A204.1 (cell line): ENCODE measurements at regions not wholly inside any gene's neighbourhood (a gene's known extent, or its start where the extent isn't known, plus 50 kb on each side); places are given as distances from the start of the nearest gene placed in this dataset.
"Not testable (repeated sequence)": the region's sequence is repeated elsewhere in the genome, so short reads cannot be mapped to it uniquely, and the experiment has no call there.

Source experiments
- FAIRE-seq: peaks from 2 replicates; lab custom pipeline; 2012; peaks lifted over from hg19 to GRCh38; lab: Jason Lieb, UNC

GRCh38 chr12:131458931-131459772 lies 251.7 kb upstream of the SFSWAP start:
- no peak for FAIRE-seq

GRCh38 chr12:131459773-131460365 lies 251.0 kb upstream of the SFSWAP start:
- no peak for FAIRE-seq

DNA sequence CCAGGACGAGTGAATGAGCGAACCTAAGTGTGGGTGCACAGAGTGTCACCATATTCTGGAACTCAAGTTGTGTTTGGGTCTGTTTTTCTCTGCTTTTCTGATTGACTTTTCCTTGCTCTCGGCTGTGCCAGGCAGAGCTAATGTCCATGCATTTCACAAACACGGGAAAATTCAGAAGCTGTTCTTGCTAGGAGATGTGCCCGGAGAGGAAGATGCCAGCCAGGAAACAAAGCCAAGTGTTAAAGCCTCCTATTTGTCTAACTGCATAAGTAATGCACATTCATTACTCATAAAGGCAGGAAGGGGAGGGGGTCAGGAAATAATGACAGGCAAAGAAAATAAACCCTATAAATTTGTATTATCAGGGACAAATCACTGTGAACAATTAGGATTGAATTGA lies 250.4 kb upstream of the SFSWAP start:
- no peak for FAIRE-seq

DNA sequence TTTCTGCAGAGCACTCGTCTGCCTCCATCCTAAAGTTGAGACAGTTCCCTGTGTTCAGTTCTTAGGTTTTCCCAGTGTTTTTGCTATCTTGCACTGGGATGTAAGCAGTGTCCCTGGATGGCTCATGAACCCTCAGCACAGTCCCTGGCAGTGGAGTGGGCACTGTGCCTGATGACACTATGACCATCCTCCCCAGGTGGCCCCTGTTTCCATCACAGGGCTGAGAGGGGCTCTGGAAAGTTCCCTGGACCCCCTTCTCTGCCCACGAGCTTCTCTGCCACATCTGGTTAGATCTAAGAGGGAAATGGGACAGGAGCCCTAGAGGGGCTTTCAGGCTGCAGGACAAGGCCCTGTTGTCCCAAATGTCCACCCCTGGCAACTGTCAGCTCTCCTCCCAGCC lies 249.8 kb upstream of the SFSWAP start:
- no peak for FAIRE-seq

DNA sequence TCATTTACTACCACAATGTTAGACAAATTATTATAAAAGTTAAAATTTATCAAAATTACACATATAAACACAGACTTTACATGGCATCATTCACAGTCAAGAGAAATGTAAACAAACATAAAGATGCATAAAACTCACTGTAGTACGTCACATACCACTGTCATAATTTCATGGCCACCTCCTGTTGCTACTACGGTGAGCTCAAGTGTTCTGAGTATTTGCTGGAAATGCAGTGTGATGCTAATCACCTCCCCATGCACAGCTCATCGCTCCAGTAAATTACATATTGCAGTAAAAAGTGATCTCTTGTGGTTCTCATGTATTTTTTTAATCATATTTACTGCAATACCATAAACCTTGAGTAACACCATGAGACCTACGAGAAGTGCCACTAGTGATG lies 247.7 kb upstream of the SFSWAP start:
- no peak for FAIRE-seq

GRCh38 chr12:131464081-131464480 lies 246.8 kb upstream of the SFSWAP start:
- no peak for FAIRE-seq

DNA sequence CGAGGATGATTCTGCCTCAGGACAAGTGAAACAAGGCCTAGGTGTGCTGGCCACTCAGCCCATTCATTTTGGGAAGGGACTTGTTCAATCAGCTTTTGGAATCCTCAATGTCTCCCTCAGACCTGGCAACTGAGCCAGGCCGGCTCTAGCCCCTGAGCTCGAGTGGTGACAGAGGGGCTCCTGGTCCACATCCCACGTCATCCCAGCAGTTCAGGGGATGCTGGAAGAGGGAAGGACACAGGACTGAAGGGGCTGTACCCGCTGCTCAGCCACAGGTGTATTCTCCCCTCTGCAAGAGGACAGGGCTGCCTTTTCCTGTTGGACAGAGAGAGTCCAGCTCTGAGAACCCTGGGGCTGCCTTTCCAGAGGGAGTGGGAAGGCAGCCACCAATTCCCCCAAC lies 244.6 kb upstream of the SFSWAP start:
- no peak for FAIRE-seq

- no peak for FAIRE-seq
Measured at GRCh38 chr12:131466932-131467331, 244.0 kb upstream of the SFSWAP start.

GRCh38 chr12:131468206-131468605 lies 242.7 kb upstream of the SFSWAP start:
- FAIRE-seq, result no peak

DNA sequence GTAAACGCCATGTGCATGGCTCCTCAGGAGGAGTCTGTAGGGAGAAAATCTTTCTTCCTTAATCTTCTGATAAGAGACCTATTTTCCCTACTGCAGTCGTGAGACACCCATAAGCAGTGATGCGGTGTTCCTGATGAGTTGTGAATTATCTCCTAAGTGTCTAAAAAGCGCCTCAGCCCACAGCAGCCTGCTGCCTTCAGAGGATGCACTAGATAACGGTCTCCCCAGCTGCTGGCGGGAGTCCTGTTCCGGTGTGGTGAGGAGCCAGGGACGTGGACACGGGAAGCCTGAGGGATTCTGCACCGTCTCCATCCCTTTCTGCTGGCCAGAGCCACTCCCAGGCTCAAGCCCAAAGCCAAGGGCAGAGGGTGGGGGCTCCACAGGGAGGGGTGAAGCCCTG lies 240.9 kb upstream of the SFSWAP start:
- not testable (repeated sequence) for FAIRE-seq

- FAIRE-seq, result no peak
Measured at GRCh38 chr12:131471271-131471905, 239.5 kb upstream of the SFSWAP start.

GRCh38 chr12:131471946-131472732 lies 238.8 kb upstream of the SFSWAP start:
- no peak for FAIRE-seq

- FAIRE-seq, result no peak
Measured at GRCh38 chr12:131473261-131473660, 237.6 kb upstream of the SFSWAP start.

DNA sequence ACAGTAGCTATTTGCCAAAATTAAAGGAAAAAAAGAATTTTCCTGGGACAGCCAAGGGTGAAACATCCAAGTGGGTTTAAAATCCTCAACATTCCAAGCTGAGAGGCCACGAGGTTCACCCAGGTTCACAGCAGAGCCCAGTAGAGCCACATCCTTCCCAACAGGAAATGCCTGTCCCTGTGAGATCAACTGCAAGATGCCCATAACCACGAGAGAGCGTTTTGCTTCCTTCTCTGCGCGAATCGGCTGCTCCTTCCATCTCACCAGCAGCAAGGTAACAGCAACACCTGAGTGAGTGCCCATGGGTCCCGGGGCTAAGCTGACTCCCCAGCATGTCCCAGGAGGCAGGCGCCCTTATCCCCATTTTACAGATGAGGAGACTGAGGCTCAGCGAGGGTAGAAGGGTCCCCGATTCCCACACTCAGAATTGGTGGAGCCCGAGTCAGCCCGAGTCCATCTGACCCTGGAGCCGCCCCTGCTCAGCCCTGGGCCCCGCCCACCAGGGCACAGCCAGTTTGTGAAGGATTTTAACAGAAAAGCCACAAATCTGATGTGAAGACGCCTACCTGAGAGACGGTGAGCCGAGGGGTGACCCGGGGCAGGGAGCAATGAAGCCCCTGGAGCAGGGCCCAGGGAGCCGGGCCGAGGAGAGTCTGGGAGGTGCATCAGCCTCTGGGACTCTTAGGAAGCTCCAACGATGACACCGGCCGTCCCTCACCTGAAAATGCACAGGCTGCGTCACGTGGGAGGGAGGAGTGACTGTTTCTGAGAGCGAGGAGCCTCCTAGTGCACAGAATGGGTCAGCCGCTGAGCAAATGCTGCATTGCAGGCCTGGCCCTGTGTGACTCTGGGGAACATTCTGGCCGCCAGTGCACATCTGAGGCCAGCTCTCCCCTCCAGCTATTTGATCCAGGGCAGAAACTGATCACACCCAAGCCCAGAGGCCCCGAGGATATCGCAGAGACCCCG lies 236.9 kb upstream of the SFSWAP start:
- FAIRE-seq, result no peak

GRCh38 chr12:131475012-131475411 lies 235.9 kb upstream of the SFSWAP start:
- not testable (repeated sequence) for FAIRE-seq

DNA sequence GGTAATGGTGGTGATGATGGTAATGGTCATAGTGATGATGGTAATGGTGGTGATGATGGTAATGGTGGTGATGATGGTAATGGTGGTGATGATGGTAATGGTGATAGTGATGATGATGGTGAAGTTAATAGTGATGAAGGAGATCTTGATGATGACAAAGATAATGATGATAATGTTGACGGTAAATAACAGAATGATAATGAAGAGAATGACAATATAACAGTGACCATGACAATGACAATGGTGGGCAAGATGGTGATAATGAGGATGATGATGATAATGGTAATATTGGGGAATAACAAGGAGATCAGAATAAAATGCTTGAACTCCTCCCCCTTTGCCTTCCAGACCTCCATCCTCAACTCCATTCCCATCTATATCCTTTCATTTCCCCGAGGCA lies 233.3 kb upstream of the SFSWAP start:
- peak; percentile 83 for FAIRE-seq

GRCh38 chr12:131478468-131478867 lies 232.4 kb upstream of the SFSWAP start:
- no peak for FAIRE-seq

- no peak for FAIRE-seq
Measured at GRCh38 chr12:131482199-131482598, 228.7 kb upstream of the SFSWAP start.

GRCh38 chr12:131482686-131483085 lies 228.2 kb upstream of the SFSWAP start:
- no peak for FAIRE-seq

DNA sequence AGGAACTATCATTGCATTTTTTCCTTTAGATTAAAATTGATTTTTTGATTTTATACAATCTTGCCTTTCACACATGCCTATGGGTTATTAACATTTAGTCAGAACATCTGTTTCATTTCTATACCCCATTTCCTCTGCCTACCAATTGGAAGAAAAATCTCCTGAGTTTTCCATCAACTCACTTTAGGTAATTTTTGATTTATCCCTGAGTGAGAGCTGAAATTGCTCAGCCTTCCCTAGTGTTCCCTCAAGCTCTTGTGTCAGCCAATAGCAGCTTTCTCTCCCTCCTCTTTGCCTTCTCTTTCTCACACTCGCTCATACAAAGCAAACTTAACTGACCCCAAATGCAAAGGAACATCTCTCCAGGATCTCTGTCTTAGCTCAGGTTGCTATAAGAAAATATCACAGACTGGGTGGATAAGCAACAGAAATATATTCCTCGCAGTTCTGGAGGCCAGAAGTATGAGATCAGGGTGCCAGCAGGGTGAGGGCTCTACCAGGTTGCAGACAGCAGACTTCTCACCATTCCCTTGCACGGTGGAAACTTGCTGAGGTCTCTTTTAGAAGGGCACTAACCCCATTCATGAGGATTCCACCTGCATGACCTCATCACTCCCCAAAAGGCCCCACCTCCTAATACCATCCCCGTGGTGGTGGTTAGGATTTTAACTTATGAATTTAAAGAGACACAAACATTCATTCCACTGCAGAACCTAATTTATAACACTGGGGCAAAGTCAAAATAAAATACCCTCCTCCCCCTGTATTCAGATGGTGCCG lies 224.2 kb upstream of the SFSWAP start:
- FAIRE-seq, result no peak
